Vagina (tissue), 2 donors: ENCODE measurements at regions not wholly inside any gene's neighbourhood (a gene's known extent, or its start where the extent isn't known, plus 50 kb on each side); places are given as distances from the start of the nearest gene placed in this dataset.

Experiments used
- POLR2A ChIP-seq, 2 donors: fragments of 450-650 bp; IDR thresholded peaks; one replicate each; pipeline ENCODE4 v1.6.1; 2017; ENCODE audit warnings: antibody characterized with exemption in 2 of 2, mild to moderate bottlenecking in 2 of 2, moderate library complexity in 2 of 2
- TF ChIP-seq, protein P1 (sequence below), 3 experiments: fragments of 450-650 bp in 2 of 3; fragments of 200-600 bp in 1 of 3; sonication (generic) in 1 of 3; IDR thresholded peaks; one replicate each; pipeline ENCODE4 v1.5.1; 2017 to 2019; ENCODE audit warnings: antibody characterized with exemption in 3 of 3, mild to moderate bottlenecking in 2 of 3, moderate library complexity in 2 of 3

DNA sequence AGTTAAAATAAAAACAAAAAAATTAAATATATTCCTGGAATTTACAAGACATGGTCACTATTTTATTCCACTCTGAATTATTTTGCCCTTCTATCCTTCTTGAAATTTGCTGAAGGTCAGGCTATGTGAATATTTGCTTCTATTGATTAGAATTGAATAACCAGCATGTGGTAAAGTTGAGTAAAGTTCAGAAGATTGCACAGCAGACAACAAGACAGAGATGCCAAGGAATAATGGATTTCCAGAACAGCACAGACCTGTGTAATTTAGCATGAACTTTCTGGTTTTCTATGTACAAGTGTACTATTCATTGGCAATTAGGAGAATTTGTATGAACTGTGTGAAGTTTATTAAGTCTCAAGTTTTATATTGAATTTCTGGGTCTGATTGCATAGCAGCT, 352.4 kb downstream of the TBC1D32 start:
- TF ChIP-seq, protein P1, sequence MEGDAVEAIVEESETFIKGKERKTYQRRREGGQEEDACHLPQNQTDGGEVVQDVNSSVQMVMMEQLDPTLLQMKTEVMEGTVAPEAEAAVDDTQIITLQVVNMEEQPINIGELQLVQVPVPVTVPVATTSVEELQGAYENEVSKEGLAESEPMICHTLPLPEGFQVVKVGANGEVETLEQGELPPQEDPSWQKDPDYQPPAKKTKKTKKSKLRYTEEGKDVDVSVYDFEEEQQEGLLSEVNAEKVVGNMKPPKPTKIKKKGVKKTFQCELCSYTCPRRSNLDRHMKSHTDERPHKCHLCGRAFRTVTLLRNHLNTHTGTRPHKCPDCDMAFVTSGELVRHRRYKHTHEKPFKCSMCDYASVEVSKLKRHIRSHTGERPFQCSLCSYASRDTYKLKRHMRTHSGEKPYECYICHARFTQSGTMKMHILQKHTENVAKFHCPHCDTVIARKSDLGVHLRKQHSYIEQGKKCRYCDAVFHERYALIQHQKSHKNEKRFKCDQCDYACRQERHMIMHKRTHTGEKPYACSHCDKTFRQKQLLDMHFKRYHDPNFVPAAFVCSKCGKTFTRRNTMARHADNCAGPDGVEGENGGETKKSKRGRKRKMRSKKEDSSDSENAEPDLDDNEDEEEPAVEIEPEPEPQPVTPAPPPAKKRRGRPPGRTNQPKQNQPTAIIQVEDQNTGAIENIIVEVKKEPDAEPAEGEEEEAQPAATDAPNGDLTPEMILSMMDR (IDR thresholded peaks at IDR 0.05), result no peak
- no peak for TF ChIP-seq POLR2A (IDR thresholded peaks at IDR 0.05)
